ENCODE measurements at regions not wholly inside any gene's neighbourhood (a gene's known extent, or its start where the extent isn't known, plus 50 kb on each side); places are given as distances from the start of the nearest gene placed in this dataset.

DNA sequence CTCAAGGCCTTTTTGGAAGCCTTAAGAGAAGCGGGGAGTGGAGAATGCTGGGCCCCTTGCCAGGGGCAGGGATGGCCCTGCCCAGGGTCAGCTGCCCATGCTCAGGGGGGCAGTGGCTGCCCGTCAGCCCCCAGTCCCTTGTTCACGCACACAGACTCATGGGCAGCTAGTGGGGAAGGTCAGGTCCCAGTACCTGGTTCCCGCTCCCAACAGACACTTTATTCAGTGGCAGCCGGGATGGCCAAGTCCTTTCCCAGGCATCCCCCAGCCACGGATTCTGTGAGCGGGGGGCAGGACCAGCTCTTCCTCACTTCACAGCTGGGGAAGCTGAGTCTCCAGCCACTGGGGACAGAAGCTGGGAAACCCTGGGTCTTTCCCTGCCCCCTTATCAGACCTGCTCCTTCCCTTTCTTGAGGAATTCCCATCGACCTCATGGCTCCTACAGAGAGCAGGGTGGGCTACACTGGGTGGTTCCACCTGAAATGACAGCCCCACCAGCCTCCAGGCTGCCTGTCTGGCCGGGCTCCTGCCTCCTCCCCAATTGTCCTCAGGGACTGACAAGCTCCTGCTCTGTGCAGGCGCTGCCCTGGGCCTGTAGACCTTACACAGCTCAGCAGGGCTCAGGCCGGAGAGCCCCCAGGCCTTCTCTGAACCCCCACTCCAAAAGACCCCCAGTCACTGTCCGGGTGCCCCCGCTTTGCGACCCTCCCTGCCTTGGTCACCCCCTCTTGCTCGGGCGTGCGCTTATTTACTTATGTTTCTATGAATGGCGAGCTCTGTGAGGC is 61.0 kb upstream of the FGF3 start:
- H3K4me3 ChIP-seq (ENCODE audit: low read depth, low read length), result no peak overlapping the region
- DNase-seq, result peak; percentile 3
- no peaks in the 10 kb centered on the region for H3K4me1 ChIP-seq
- H3K36me3 ChIP-seq, result no peaks in the 10 kb centered on the region
- H3K27me3 ChIP-seq, result no peaks in the 10 kb centered on the region
- no peak for TF ChIP-seq CTCF (IDR thresholded peaks at IDR 0.05; ENCODE audit: low read depth, low read length)
- no peaks in the 10 kb centered on the region for H3K9me3 ChIP-seq

DNA sequence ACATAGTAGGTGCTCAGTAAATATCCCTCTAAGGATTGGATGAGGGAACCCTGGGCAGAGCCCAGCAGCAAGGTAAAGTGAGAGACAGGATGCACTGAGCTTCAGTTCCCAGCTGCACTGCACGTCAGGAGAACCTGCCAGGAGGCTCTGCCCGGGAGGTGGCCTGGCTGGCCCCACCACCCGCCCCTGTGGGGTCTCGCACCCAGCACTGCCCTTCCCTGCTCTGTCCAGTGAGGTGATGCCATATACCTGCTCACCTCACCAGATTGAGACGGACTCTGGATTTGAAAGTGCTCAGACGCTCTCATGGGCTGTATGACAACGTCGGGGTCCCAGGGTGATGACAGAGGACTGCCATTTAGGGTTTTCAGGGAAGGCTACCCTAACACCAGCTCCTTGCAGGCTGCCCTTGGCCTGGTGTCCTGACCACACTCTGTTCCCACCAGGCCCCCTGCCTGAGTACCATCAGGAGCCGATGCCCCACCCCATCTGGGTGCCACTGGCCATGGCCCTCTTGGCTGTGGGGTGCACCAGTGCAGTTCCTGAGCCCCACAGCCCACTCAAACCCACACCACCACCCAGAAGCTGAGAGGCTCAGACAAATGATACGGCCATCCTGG is 61.7 kb upstream of the FGF3 start:
- H3K4me3 ChIP-seq (ENCODE audit: low read depth, low read length), result no peak overlapping the region
- no peaks in the 10 kb centered on the region for H3K27me3 ChIP-seq
- no peaks in the 10 kb centered on the region for H3K36me3 ChIP-seq
- DNase-seq, result peak; percentile 5
- no peaks in the 10 kb centered on the region for H3K4me1 ChIP-seq
- TF ChIP-seq CTCF (IDR thresholded peaks at IDR 0.05; ENCODE audit: low read depth, low read length), result no peak
- no peaks in the 10 kb centered on the region for H3K9me3 ChIP-seq

DNA sequence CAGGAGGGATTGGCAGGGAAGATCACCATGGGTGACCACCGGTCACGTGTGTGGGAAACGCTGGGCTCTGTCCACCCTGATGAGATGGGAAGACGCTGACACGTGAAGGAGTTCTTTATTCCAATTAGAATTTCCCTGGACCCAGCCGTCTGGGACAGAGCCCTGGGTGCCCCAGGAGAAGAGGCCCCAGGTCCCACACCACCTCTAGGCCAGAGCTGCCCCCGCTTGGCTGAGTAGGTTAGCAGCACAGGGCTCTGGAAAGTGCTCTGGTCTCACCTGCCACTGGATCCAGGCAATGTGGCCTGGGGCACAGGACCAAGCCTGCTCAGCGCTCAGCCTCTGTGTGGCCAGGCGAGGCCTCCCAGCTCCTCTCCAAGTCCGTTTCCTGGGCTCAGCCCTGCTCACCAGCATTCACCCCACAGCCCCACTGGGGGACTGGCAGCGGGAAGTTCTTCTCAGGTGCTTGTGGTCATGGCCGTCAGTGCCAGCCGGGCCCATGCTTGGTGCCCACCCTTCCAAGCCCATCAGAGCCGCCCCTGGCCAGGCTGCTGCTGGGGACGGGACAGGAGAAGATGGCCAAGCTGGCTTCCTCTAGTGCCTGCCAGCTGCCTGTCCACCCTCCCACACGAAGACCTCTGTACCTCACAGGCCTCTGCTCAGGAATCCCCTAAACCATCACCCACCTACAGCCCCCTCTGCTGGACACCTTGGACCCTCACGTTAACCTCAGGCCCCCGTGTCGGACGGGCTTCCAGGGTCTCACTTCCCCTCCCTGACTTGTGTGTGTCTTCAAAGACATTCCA is 62.5 kb upstream of the FGF3 start:
- peak; percentile 29 for DNase-seq
- TF ChIP-seq CTCF (IDR thresholded peaks at IDR 0.05; ENCODE audit: low read depth, low read length), result peak; percentile 31; the same call in 1 of the 2 replicates
- Histone ChIP-seq H3K4me3 (ENCODE audit: low read depth, low read length) (no peak overlapping the region), H3K9me3 (no peaks in the 10 kb centered on the region), H3K36me3 (no peaks in the 10 kb centered on the region), H3K27me3 (no peaks in the 10 kb centered on the region), H3K4me1 (no peaks in the 10 kb centered on the region)

DNA sequence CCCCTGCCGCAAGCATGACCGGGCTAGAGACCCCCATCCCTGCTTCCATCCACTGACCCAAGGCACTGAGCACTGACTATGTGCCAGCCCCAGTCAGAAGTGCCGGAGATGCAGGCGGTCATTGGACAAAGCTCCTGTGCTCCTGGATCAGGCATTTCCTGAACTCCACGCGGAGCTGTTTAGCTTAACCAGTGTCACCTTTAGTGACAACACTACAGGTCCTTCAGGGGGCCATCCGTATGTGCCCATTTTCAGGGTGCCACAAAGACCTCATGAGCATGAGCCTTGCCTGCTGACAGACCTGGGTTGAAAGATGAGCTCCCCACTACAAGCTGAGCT is 63.0 kb upstream of the FGF3 start:
- DNase-seq, result peak; percentile 4
- H3K4me1 ChIP-seq, result no peaks in the 10 kb centered on the region
- H3K27me3 ChIP-seq, result no peaks in the 10 kb centered on the region
- no peak overlapping the region for H3K4me3 ChIP-seq (ENCODE audit: low read depth, low read length)
- H3K9me3 ChIP-seq, result no peaks in the 10 kb centered on the region
- TF ChIP-seq CTCF (IDR thresholded peaks at IDR 0.05; ENCODE audit: low read depth, low read length), result no peak; the same call in 1 of the 2 replicates
- no peaks in the 10 kb centered on the region for H3K36me3 ChIP-seq

- Histone ChIP-seq H3K9me3 (no peaks in the 10 kb centered on the region), H3K4me3 (ENCODE audit: low read depth, low read length) (no peak overlapping the region), H3K27me3 (no peaks in the 10 kb centered on the region), H3K36me3 (no peaks in the 10 kb centered on the region), H3K4me1 (peaks cover 3% of the 10 kb centered on the region)
- no peak for DNase-seq
- TF ChIP-seq CTCF (IDR thresholded peaks at IDR 0.05; ENCODE audit: low read depth, low read length), result no peak
These were observed 64.4 kb upstream of the FGF3 start for GRCh38 chr11:69883292-69884255.
